ENCODE measurements at regions not wholly inside any gene's neighbourhood (a gene's known extent, or its start where the extent isn't known, plus 50 kb on each side); places are given as distances from the start of the nearest gene placed in this dataset.

GRCh38 chr5:148926207-148926606, 99.8 kb downstream of the ADRB2 start:
- no peak for TF ChIP-seq CTCF (IDR thresholded peaks at IDR 0.05)
- no peak for TF ChIP-seq POLR2A (IDR thresholded peaks at IDR 0.05)

Measured in heart left ventricle (tissue), 13 donors.